Stomach (tissue), 8 donors: ENCODE measurements at regions not wholly inside any gene's neighbourhood (a gene's known extent, or its start where the extent isn't known, plus 50 kb on each side); places are given as distances from the start of the nearest gene placed in this dataset.
A peak's percentile ranks its signal among the peaks of the same experiment; 100 is the strongest.
"Not testable (repeated sequence)": the region's sequence is repeated elsewhere in the genome, so short reads cannot be mapped to it uniquely, and the experiment has no call there.

Experiments
- DNase-seq, 2 donors: peaks; one replicate each; pipeline versions ENCODE4 v3.0.0 to v3.0.0-alpha.2; 2013 to 2019
- H3K27ac ChIP-seq, 5 donors: fragments of 200-600 bp in 4 of 5; sonication (generic) in 4 of 5; one replicate each; pipeline ENCODE4 v1.5.1; 2013 to 2019; ENCODE audit warnings: mild to moderate bottlenecking in 1 of 5, moderate library complexity in 1 of 5
- H3K27me3 ChIP-seq, 3 donors: fragments of 200-600 bp; sonication (generic); one replicate each; pipeline ENCODE4 v1.5.1; 2017 to 2019; ENCODE audit warnings: mixed run types in 1 of 3
- H3K36me3 ChIP-seq, 4 donors: fragments of 200-600 bp; sonication (generic); 1 replicate in 3 of 4; 2 replicates in 1 of 4; pipeline ENCODE4 v1.5.1; 2016 to 2019
- H3K4me1 ChIP-seq, 4 donors: fragments of 200-600 bp; sonication (generic); one replicate each; pipeline ENCODE4 v1.5.1; 2016 to 2019
- H3K4me3 ChIP-seq, 4 donors: fragments of 200-600 bp; sonication (generic) in 3 of 4; one replicate each; pipeline ENCODE4 v1.5.1; 2016 to 2019; ENCODE audit warnings: mild to moderate bottlenecking in 1 of 4
- H3K9me3 ChIP-seq, 4 donors: fragments of 200-600 bp; sonication (generic); one replicate each; pipeline ENCODE4 v1.5.1; 2016 to 2019
- EP300 ChIP-seq: sonication (generic); formaldehyde crosslinking; IDR thresholded peaks from one replicate; pipeline ENCODE4 v1.6.1; 2017; ENCODE audit warnings: antibody characterized with exemption
- POLR2A ChIP-seq, 4 donors: fragments of 450-650 bp; IDR thresholded peaks; one replicate each; pipeline ENCODE4 v1.6.1; 2016; ENCODE audit warnings: antibody characterized with exemption in 4 of 4, control low read depth in 2 of 4, mild to moderate bottlenecking in 1 of 4, moderate library complexity in 1 of 4
- POLR2AphosphoS5 ChIP-seq, 3 donors: sonication (generic); formaldehyde crosslinking; IDR thresholded peaks; one replicate each; pipeline ENCODE4 v1.6.1; 2016; ENCODE audit warnings: antibody characterized with exemption in 3 of 3
- whole genome bisulfite sequencing, 5 donors: extraction: QIAGEN DNeasy Blood & Tissue Kit in 3 of 5; methylation state at CpG; one replicate each; pipeline versions ENCODE4 v1.1.5 to v1.1.7; 2013 to 2018; 5-methylcytosine and 5-hydroxymethylcytosine counted together
- intact Hi-C: fragments of 100-400 bp; cut with DNase I; formaldehyde crosslinking; loops from one replicate; pipeline ENCODE4 v1.15.1; 2023; ENCODE audit warnings: low total_unique reads
- TF ChIP-seq, protein P1 (sequence below), 7 experiments: fragments of 450-650 bp in 4 of 7; fragments of 200-600 bp in 3 of 7; sonication (generic) in 3 of 7; IDR thresholded peaks; one replicate each; pipeline ENCODE4 v1.5.1; 2016 to 2019; ENCODE audit warnings: antibody characterized with exemption in 7 of 7, control low read depth in 2 of 7, mild to moderate bottlenecking in 1 of 7
- donor health status: healthy with polysubstance abuse.
- donor health status: Bipolar disorder and iron deficiency.
- donor health status: healthy.

DNA sequence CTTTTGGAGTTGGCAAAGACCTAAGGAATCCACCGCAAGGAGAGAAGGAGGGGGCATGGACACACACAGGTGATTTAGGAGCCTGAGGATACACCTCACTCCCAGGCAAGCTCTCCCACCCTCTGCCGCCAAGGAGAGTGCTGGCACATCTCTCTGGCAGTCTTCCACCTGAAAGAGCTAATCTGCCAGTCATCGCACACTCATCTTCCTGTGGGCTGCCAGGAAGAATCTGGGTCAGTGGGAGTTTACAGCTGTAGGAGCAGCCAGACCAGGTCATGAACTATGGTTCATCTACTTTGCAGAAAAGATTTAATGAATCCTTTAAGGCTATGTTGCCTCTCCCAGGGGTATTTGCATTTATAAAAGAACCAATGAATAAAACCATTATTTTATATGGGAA is 170.6 kb upstream of the TSC22D2 start:
- TF ChIP-seq, protein P1, sequence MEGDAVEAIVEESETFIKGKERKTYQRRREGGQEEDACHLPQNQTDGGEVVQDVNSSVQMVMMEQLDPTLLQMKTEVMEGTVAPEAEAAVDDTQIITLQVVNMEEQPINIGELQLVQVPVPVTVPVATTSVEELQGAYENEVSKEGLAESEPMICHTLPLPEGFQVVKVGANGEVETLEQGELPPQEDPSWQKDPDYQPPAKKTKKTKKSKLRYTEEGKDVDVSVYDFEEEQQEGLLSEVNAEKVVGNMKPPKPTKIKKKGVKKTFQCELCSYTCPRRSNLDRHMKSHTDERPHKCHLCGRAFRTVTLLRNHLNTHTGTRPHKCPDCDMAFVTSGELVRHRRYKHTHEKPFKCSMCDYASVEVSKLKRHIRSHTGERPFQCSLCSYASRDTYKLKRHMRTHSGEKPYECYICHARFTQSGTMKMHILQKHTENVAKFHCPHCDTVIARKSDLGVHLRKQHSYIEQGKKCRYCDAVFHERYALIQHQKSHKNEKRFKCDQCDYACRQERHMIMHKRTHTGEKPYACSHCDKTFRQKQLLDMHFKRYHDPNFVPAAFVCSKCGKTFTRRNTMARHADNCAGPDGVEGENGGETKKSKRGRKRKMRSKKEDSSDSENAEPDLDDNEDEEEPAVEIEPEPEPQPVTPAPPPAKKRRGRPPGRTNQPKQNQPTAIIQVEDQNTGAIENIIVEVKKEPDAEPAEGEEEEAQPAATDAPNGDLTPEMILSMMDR (IDR thresholded peaks at IDR 0.05), result no peak
- TF ChIP-seq POLR2AphosphoS5 (IDR thresholded peaks at IDR 0.05), result peak in 1 of 3 donors; percentile 25
- Histone ChIP-seq H3K27ac (peak overlapping the region in 4 of 5 donors; percentile 14 to 73 (median 54)), H3K36me3 (no peaks in the 10 kb centered on the region), H3K27me3 (no peaks in the 10 kb centered on the region), H3K4me3 (no peak overlapping the region), H3K9me3 (no peaks in the 10 kb centered on the region), H3K4me1 (peaks cover 17 to 49% (median 26%) of the 10 kb centered on the region in 4 donors)
- no peak for DNase-seq
- intact Hi-C loops, result no loop called here
- 80 to 94% (median 86%) methylated on average over 3 of the region's 3 CpGs for WGBS, 5 donors

DNA sequence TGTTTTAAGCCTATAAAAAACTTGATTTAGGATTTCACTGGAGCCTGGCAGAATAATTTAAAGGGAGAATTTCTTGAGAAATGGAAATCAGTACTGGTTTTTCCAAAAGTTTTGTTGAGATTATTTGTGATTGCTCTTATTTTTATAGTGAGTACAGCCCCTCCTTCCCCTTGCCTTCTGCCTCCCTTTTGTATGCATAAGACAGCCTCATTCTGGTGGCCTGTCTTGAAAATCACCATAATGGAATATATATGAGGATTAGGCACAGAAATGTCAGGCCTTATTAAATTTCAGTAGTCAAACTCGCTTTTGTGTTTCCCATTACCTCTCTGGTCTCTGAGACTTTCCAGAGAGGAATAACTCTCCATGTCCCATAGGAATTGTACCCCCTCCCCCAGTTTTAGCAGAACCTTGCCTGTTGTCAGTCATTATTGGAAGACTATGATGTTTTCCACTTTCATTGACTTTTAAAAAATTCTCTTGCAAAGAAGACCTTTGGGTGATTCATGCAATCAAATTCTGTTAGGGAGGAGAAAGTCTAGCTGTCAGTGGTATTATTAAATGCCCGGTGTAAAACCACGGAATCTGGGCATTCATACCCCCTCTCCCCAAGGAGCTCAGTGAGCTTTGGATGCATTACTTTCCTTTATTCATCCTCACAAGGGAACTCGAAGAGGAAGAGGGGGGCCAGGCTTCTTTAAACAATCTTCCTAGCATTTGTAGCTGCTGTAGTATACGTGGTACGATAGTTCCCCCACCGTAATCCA is 171.6 kb upstream of the TSC22D2 start:
- 62 to 82% (median 78%) methylated on average over 7 of the region's 7 CpGs for WGBS, 5 donors
- DNase-seq, result no peak
- no peak overlapping the region for H3K4me3 ChIP-seq
- H3K36me3 ChIP-seq, result no peaks in the 10 kb centered on the region
- no peaks in the 10 kb centered on the region for H3K9me3 ChIP-seq
- H3K27ac ChIP-seq, result peak overlapping the region in 4 of 5 donors; percentile 40 to 73 (median 54)
- no peaks in the 10 kb centered on the region for H3K27me3 ChIP-seq
- H3K4me1 ChIP-seq, result peaks cover 17 to 55% (median 26%) of the 10 kb centered on the region in 4 donors
- TF ChIP-seq POLR2A (IDR thresholded peaks at IDR 0.05), result no peak
- TF ChIP-seq EP300, result no peak
- TF ChIP-seq, protein P1 (IDR thresholded peaks at IDR 0.05), result no peak
- TF ChIP-seq POLR2AphosphoS5 (IDR thresholded peaks at IDR 0.05), result no peak
- intact Hi-C loops, result no loop called here

DNA sequence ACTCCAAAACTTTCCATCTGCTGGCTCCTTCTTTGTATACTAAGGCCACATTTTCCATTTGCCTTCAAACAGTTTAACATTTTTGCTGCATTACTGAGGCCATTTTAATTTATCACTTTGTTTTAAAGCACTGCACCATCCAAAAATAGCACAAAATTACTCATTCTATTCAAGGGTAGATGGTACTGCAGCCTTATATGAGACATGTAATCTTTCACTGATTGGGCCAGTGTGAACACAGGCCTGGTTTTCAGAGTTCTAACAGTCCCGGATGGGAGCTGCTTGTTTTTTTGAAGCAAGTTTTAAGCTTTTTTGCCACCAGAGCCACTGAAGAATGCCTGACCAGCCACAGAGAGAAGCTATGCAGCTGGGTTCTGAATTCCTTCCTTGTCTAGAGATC is 172.3 kb upstream of the TSC22D2 start:
- TF ChIP-seq POLR2A (IDR thresholded peaks at IDR 0.05) (no peak), POLR2AphosphoS5 (IDR thresholded peaks at IDR 0.05) (peak in 2 of 3 donors; percentile 17 to 35)

DNA sequence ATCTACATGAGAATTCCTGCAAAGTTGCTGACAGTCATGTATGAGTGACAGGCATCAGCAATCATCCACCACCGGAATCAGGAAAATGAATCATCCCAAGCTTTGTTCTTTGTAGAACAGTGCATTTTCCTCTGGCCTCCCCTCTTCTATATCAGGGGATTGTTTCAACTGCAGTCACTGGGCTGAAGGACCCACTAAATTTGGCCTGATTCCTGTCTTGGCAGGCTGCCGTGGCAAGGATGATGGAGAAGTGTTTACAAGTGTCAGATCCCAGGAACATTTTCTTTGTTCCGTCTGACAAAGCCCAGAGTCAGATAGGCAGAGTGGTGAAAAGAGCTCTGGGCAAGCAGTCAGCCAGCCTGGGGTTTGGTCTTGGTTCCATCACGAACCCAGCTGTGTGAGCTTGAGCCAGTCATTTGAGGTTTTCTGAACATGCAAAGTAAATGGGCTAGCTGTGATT is 175.1 kb upstream of the TSC22D2 start:
- peaks cover 5 to 40% (median 14%) of the 10 kb centered on the region in 4 donors for H3K4me1 ChIP-seq
- intact Hi-C loops, result no loop called here
- H3K9me3 ChIP-seq, result no peaks in the 10 kb centered on the region
- no peaks in the 10 kb centered on the region for H3K27me3 ChIP-seq
- TF ChIP-seq POLR2A (IDR thresholded peaks at IDR 0.05) (no peak), EP300 (no peak), POLR2AphosphoS5 (IDR thresholded peaks at IDR 0.05) (no peak)
- TF ChIP-seq, protein P1 (IDR thresholded peaks at IDR 0.05), result no peak
- no peak overlapping the region for H3K4me3 ChIP-seq
- WGBS, 5 donors, result 12 to 30% (median 18%) methylated on average over 4 of the region's 4 CpGs
- peak in 1 of 2 donors; percentile 53 for DNase-seq
- H3K36me3 ChIP-seq, result no peaks in the 10 kb centered on the region
- peak overlapping the region in 1 of 5 donors; percentile 2 for H3K27ac ChIP-seq

More for the DNA sequence above, 172.3 kb upstream of the TSC22D2 start:
- Histone ChIP-seq H3K27ac (peak overlapping the region in 4 of 5 donors; percentile 25 to 73 (median 53)), H3K9me3 (no peaks in the 10 kb centered on the region), H3K4me3 (no peak overlapping the region), H3K27me3 (no peaks in the 10 kb centered on the region), H3K4me1 (peaks cover 17 to 59% (median 26%) of the 10 kb centered on the region in 4 donors), H3K36me3 (no peaks in the 10 kb centered on the region)
- intact Hi-C loops, result no loop called here
- WGBS, 5 donors, result 50 to 86% (median 67%) methylated on average over 1 of the region's 1 CpG
- peak in 1 of 2 donors; percentile 67 for DNase-seq

DNA sequence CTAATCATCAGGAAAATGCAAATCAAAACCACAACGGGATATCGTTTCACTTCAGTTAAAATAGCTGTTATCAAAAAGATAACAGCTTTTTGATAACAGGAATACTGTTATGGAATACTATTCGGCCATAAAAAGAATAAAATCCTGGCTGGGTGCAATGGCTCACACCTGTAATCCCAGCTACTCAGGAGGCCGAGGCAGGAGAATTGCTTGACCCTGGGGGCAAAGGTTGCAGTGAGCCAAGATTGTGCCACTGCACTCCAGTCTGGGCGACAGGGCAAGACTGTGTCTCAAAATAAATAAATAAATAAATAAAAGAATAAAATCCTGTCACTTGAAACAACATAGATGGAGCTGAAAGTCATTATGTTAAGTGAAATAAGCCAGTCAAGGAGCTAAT is 178.1 kb upstream of the TSC22D2 start:
- Histone ChIP-seq H3K27me3 (no peaks in the 10 kb centered on the region), H3K36me3 (no peaks in the 10 kb centered on the region), H3K27ac (no peak overlapping the region), H3K9me3 (no peaks in the 10 kb centered on the region), H3K4me1 (peaks cover 0 to 20% (median 6%) of the 10 kb centered on the region in 4 donors), H3K4me3 (no peak overlapping the region)
- DNase-seq, result no peak
- 33 to 66% (median 35%) methylated on average over 5 of the region's 5 CpGs for WGBS, 5 donors
- no peak for TF ChIP-seq POLR2A (IDR thresholded peaks at IDR 0.05)
- TF ChIP-seq POLR2AphosphoS5 (IDR thresholded peaks at IDR 0.05), result no peak
- TF ChIP-seq, protein P1 (IDR thresholded peaks at IDR 0.05), result no peak
- TF ChIP-seq EP300, result no peak
- intact Hi-C loops, result no loop called here

DNA sequence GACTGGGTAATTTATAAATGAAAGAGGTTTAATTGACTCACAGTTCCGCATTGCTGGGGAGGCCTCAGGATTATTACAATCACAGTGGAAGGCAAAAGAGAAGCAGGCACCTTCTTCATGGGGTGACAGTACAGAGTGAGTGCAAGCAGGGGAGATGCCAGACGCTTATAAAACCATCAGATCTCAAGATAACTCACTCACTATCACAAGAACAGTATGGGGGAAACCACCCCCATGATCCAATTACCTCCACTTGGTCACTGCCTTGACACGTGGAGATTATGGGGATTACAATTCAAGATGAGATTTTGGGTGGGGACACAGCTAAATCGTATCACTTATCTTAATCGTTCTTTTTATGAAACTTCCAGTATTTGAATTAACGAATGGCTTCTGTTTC is 179.5 kb upstream of the TSC22D2 start:
- not testable (repeated sequence) for DNase-seq, H3K4me3 ChIP-seq, H3K36me3 ChIP-seq, H3K9me3 ChIP-seq, H3K27ac ChIP-seq, H3K27me3 ChIP-seq
- intact Hi-C loops, result loop anchor here (10.0 kb wide), 1 partner anchor 266 kb away; no protein-coding TSS in a partner anchor
- peaks cover 0 to 20% (median 6%) of the 10 kb centered on the region in 4 donors for H3K4me1 ChIP-seq
- 88 to 94% (median 90%) methylated on average over 6 of the region's 6 CpGs for WGBS, 5 donors
